Bronchial epithelial cell (primary cell): ENCODE measurements at regions not wholly inside any gene's neighbourhood (a gene's known extent, or its start where the extent isn't known, plus 50 kb on each side); places are given as distances from the start of the nearest gene placed in this dataset.
A peak's percentile ranks its signal among the peaks of the same experiment; 100 is the strongest.

ENCODE experiments used
- DNase-seq: peaks from one replicate; pipeline ENCODE4 v3.0.0-alpha.2; 2010; ENCODE audit warnings: low read depth
- FAIRE-seq: peaks from 2 replicates; lab custom pipeline; 2011; peaks lifted over from hg19 to GRCh38; lab: Jason Lieb, UNC
- H3K27me3 ChIP-seq: 2 replicates; pipeline ENCODE4 v1.5.1; 2011; ENCODE audit warnings: low read length; ENCODE audit not compliant: control insufficient read depth, insufficient read depth
- H3K36me3 ChIP-seq: 2 replicates; pipeline ENCODE4 v1.5.1; 2011; ENCODE audit warnings: low read length; ENCODE audit not compliant: control insufficient read depth, insufficient read depth
- H3K4me3 ChIP-seq: 2 replicates; pipeline ENCODE4 v1.5.1; 2011; ENCODE audit warnings: mild to moderate bottlenecking, low read depth, low read length, control low read depth
- CTCF ChIP-seq: IDR thresholded peaks from 2 replicates; pipeline ENCODE4 v1.5.1; 2011; ENCODE audit warnings: mild to moderate bottlenecking, moderate library complexity, low read length, control low read depth, inconsistent platforms; ENCODE audit not compliant: insufficient read depth, severe bottlenecking

GRCh38 chr12:23099104-23099503 lies 474.1 kb downstream of the ETNK1 start:
- no peaks in the 10 kb centered on the region for H3K36me3 ChIP-seq
- DNase-seq (no peak), FAIRE-seq (no peak)
- no peaks in the 10 kb centered on the region for H3K27me3 ChIP-seq
- H3K4me3 ChIP-seq, result no peak overlapping the region
- no peak for TF ChIP-seq CTCF

GRCh38 chr12:23099604-23100003 lies 474.6 kb downstream of the ETNK1 start:
- Histone ChIP-seq H3K36me3 (no peaks in the 10 kb centered on the region), H3K4me3 (no peak overlapping the region), H3K27me3 (no peaks in the 10 kb centered on the region)
- DNase-seq (peak; percentile 61), FAIRE-seq (no peak)
- no peak for TF ChIP-seq CTCF

GRCh38 chr12:23108957-23109356 lies 484.0 kb downstream of the ETNK1 start:
- no peaks in the 10 kb centered on the region for H3K27me3 ChIP-seq
- H3K4me3 ChIP-seq, result no peak overlapping the region
- TF ChIP-seq CTCF, result no peak
- no peaks in the 10 kb centered on the region for H3K36me3 ChIP-seq
- FAIRE-seq, result no peak
- DNase-seq, result no peak

- no peak for FAIRE-seq
- Histone ChIP-seq H3K36me3 (no peaks in the 10 kb centered on the region), H3K4me3 (no peak overlapping the region), H3K27me3 (no peaks in the 10 kb centered on the region)
- DNase-seq, result peak; percentile 77
- no peak for TF ChIP-seq CTCF
Measured at GRCh38 chr12:23113781-23114180, 488.8 kb downstream of the ETNK1 start.

- FAIRE-seq, result no peak
Measured at GRCh38 chr12:23115984-23116383, 491.0 kb downstream of the ETNK1 start.

More at GRCh38 chr12:23115984-23116383, 491.0 kb downstream of the ETNK1 start:
- Histone ChIP-seq H3K27me3 (no peaks in the 10 kb centered on the region), H3K36me3 (no peaks in the 10 kb centered on the region), H3K4me3 (no peak overlapping the region)
- DNase-seq, result no peak
- TF ChIP-seq CTCF, result no peak
